ENCODE measurements at regions not wholly inside any gene's neighbourhood (a gene's known extent, or its start where the extent isn't known, plus 50 kb on each side); places are given as distances from the start of the nearest gene placed in this dataset.

GRCh38 chr7:17038783-17039170 lies 157.0 kb upstream of the AGR3 start:
- TF ChIP-seq, protein P1, sequence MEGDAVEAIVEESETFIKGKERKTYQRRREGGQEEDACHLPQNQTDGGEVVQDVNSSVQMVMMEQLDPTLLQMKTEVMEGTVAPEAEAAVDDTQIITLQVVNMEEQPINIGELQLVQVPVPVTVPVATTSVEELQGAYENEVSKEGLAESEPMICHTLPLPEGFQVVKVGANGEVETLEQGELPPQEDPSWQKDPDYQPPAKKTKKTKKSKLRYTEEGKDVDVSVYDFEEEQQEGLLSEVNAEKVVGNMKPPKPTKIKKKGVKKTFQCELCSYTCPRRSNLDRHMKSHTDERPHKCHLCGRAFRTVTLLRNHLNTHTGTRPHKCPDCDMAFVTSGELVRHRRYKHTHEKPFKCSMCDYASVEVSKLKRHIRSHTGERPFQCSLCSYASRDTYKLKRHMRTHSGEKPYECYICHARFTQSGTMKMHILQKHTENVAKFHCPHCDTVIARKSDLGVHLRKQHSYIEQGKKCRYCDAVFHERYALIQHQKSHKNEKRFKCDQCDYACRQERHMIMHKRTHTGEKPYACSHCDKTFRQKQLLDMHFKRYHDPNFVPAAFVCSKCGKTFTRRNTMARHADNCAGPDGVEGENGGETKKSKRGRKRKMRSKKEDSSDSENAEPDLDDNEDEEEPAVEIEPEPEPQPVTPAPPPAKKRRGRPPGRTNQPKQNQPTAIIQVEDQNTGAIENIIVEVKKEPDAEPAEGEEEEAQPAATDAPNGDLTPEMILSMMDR (IDR thresholded peaks at IDR 0.05 in 2 of 3, conservative IDR thresholded peaks at IDR 0.05 in 1 of 3; ENCODE audit: borderline replicate concordance in 1 of 3, insufficient read depth in 1 of 3, low read depth in 2 of 3, low read length in 2 of 3), result no peak
- no peak for TF ChIP-seq CBX3 (IDR thresholded peaks at IDR 0.05; ENCODE audit: low read depth)

Data from HCT116 (cell line).